Adrenal gland (tissue), 9 donors: ENCODE measurements at regions not wholly inside any gene's neighbourhood (a gene's known extent, or its start where the extent isn't known, plus 50 kb on each side); places are given as distances from the start of the nearest gene placed in this dataset.
"Not testable (repeated sequence)": the region's sequence is repeated elsewhere in the genome, so short reads cannot be mapped to it uniquely, and the experiment has no call there.

Experiments
- DNase-seq, 7 donors: peaks; one replicate each; pipeline ENCODE4 v3.0.0-alpha.2; 2019 to 2020
- H3K27ac ChIP-seq, 5 donors: fragments of 200-600 bp; sonication (generic) in 4 of 5; 1 replicate in 3 of 5; 2 replicates in 2 of 5; pipeline versions ENCODE4 v1.5.1 to v1.8.0; 2016 to 2020; ENCODE audit warnings: mild to moderate bottlenecking in 1 of 5
- H3K27me3 ChIP-seq: fragments of 200-600 bp; 2 replicates; pipeline ENCODE4 v1.8.0; 2021
- H3K36me3 ChIP-seq, 2 donors: fragments of 200-600 bp; replicated peaks in 1 of 2; 1 replicate in 1 of 2; 2 replicates in 1 of 2; pipeline versions ENCODE4 v1.5.1 to v1.8.0; 2018 to 2022
- H3K4me1 ChIP-seq, 2 donors: fragments of 200-600 bp; replicated peaks in 1 of 2; 1 replicate in 1 of 2; 2 replicates in 1 of 2; pipeline versions ENCODE4 v1.5.1 to v1.8.0; 2018 to 2021
- H3K4me3 ChIP-seq, 4 donors: fragments of 200-600 bp; sonication (generic) in 3 of 4; one replicate each; pipeline ENCODE4 v1.5.1; 2016 to 2018
- H3K9me3 ChIP-seq, 3 donors: fragments of 200-600 bp; sonication (generic) in 1 of 3; replicated peaks in 1 of 3; 1 replicate in 2 of 3; 2 replicates in 1 of 3; pipeline versions ENCODE4 v1.5.1 to v1.8.0; 2016 to 2021
- CTCF ChIP-seq, 6 experiments: fragments of 450-650 bp in 4 of 6; fragments of 200-600 bp in 2 of 6; sonication (generic) in 1 of 6; IDR thresholded peaks; 1 replicate in 5 of 6; 2 replicates in 1 of 6; pipeline versions ENCODE4 v1.5.1 to v1.8.0; 2016 to 2021; ENCODE audit warnings: antibody characterized with exemption in 6 of 6, mild to moderate bottlenecking in 2 of 6, moderate library complexity in 1 of 6
- POLR2A ChIP-seq, 2 donors: fragments of 450-650 bp; IDR thresholded peaks; one replicate each; pipeline ENCODE4 v1.6.1; 2017; ENCODE audit warnings: antibody characterized with exemption in 2 of 2, mild to moderate bottlenecking in 2 of 2, moderate library complexity in 1 of 2
- WGBS, 4 donors: extraction: QIAGEN DNeasy Blood & Tissue Kit in 2 of 4; methylation state at CpG; one replicate each; pipeline versions ENCODE4 v1.1.5 to v1.1.7; 2013 to 2017; 5-methylcytosine and 5-hydroxymethylcytosine counted together
- intact Hi-C, 2 donors: fragments of 100-400 bp; cut with DNase I; formaldehyde crosslinking; loops; one replicate each; pipeline versions ENCODE4 v1.14.1 to v1.15.0; 2022 to 2023
- donor health status: healthy with polysubstance abuse.
- donor health status: Bipolar disorder and iron deficiency.
- donor health status: DM: yes; HTN: yes; CAD: no.
- donor health status: DM: no; HTN: no; CAD: no.
- donor health status: DM: no; HTN: no; CAD: no.

DNA sequence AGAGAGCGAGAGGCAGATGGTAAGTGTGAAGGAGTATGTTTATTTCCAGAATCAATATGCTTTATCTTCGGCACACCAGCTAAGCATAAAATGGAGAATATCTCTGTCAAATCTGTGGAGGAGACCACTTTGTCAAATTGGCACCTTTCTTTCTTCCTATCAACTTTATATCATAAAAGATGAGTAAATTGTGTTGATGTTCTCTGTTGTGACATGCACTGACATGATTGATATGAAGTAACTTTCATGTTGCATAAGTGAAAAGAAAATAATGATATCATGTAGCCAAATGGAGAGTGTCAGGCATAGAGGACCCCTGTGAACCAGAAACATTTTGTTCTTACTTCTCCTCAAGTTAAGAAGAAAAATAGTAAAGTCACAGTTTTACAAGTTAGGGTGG, 753.8 kb downstream of the ZNF385D start:
- Histone ChIP-seq H3K36me3 (no peaks in the 10 kb centered on the region), H3K27me3 (no peaks in the 10 kb centered on the region), H3K4me3 (no peak overlapping the region), H3K9me3 (no peaks in the 10 kb centered on the region), H3K4me1 (no peaks in the 10 kb centered on the region), H3K27ac (no peak overlapping the region)
- 72 to 91% (median 84%) methylated on average over 2 of the region's 2 CpGs for WGBS, 4 donors
- DNase-seq: no peak
- TF ChIP-seq POLR2A (IDR thresholded peaks at IDR 0.05): no peak
- no peak for TF ChIP-seq CTCF (IDR thresholded peaks at IDR 0.05)
- intact Hi-C loops: no loop called here

- TF ChIP-seq CTCF (IDR thresholded peaks at IDR 0.05) (no peak), POLR2A (IDR thresholded peaks at IDR 0.05) (no peak)
- DNase-seq: no peak
- no peak overlapping the region for H3K27ac ChIP-seq
- H3K27me3 ChIP-seq: no peaks in the 10 kb centered on the region
- H3K4me1 ChIP-seq: no peaks in the 10 kb centered on the region
- H3K36me3 ChIP-seq: no peaks in the 10 kb centered on the region
- no peak overlapping the region for H3K4me3 ChIP-seq
- WGBS, 4 donors: 44 to 90% (median 76%) methylated on average over 1 of the region's 1 CpG
- intact Hi-C loops: no loop called here
- no peaks in the 10 kb centered on the region for H3K9me3 ChIP-seq
These were observed 760.1 kb downstream of the ZNF385D start for GRCh38 chr3:20990896-20991295.

DNA sequence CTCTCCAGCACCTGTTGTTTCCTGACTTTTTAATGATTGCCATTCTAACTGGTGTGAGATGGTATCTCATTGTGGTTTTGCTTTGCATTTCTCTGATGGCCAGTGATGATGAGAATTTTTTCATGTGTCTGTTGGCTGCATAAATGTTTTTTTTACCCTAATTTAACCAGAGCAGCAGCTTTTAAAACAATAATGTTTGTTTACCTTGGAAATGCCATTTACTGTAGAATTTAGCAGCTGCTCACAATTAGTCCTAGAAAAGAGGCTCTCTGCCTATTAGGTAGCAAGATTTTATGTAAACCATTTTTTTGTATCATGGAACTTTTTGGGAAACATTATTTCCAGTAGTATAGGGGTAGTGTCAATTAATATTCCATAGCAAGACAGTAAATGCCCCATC, 761.4 kb downstream of the ZNF385D start:
- H3K27ac ChIP-seq, H3K27me3 ChIP-seq, H3K9me3 ChIP-seq, H3K4me1 ChIP-seq, intact Hi-C loops, H3K36me3 ChIP-seq, H3K4me3 ChIP-seq, DNase-seq: not testable (repeated sequence)

DNA sequence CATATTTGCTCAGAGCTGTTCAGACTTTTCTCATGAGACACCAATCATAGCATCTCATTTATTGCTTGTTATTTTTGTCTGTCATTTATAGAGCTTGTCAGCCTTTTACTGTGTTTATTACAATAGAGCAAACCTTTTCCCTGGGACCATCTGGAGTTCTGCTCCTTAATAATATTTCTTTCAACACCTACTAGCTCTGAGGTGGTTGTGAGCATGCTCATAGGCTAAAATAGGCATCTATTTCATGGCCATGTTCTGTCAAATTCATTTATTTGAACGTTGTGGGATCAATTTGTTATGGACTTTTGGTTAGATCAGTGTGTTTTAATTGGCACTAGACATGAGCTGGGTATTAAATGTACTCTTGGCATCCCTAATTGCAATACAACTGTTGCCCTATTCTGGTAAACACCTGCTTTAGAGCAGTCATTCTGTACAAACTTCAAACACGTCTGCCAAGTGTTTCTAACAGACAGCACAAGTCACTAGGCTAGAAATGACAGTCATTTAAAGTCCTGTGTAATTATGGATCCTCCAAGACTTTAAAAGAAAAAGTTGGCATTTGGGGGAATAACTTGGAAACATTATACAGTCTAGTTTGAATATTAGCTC, 766.3 kb downstream of the ZNF385D start:
- Histone ChIP-seq H3K27ac (no peak overlapping the region), H3K4me3 (no peak overlapping the region), H3K9me3 (no peaks in the 10 kb centered on the region), H3K27me3 (no peaks in the 10 kb centered on the region), H3K36me3 (no peaks in the 10 kb centered on the region), H3K4me1 (no peaks in the 10 kb centered on the region)
- 53 to 65% (median 59%) methylated on average over 2 of the region's 2 CpGs for WGBS, 4 donors
- intact Hi-C loops: no loop called here
- DNase-seq: no peak
- TF ChIP-seq CTCF (IDR thresholded peaks at IDR 0.05): no peak
- no peak for TF ChIP-seq POLR2A (IDR thresholded peaks at IDR 0.05)

DNA sequence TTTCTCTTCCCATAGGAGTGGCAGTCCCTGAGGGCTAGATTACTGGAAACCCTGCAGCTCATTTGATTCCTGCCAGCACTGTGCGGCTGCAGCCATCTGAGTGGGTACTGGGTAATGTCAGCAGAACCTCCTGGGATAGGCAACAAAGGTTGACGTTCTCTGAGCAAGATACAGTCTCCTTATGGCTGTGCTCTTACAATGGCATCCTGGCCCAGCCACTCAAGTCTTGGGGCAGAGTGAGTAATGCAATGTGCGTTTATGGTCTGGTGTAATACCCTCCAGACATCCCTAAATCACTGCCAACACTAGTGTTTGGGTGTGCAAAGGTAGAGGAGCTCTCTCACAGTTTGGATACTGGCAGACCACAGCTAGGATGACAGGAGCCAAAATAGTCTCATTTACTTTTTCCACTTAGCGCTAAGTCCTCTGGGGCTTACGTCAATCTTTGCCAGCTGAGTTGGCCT, 775.8 kb downstream of the ZNF385D start:
- DNase-seq: no peak
- no peak overlapping the region for H3K4me3 ChIP-seq
- WGBS, 4 donors: 65 to 77% (median 71%) methylated on average over 5 of the region's 5 CpGs
- TF ChIP-seq CTCF (IDR thresholded peaks at IDR 0.05): no peak
- TF ChIP-seq POLR2A (IDR thresholded peaks at IDR 0.05): no peak
- no peaks in the 10 kb centered on the region for H3K27me3 ChIP-seq
- H3K4me1 ChIP-seq: no peaks in the 10 kb centered on the region
- intact Hi-C loops: no loop called here
- H3K27ac ChIP-seq: no peak overlapping the region
- H3K9me3 ChIP-seq: peaks cover 0 to 6% (median 0%) of the 10 kb centered on the region in 3 donors
- H3K36me3 ChIP-seq: no peaks in the 10 kb centered on the region
